ENCODE measurements at regions not wholly inside any gene's neighbourhood (a gene's known extent, or its start where the extent isn't known, plus 50 kb on each side); places are given as distances from the start of the nearest gene placed in this dataset.

GRCh38 chr11:32510039-32510438, 73.6 kb upstream of the EIF3M start:
- ATAC-seq: no peak

GRCh38 chr11:32508780-32509179, 73.4 kb upstream of the WT1 start:
- TF ChIP-seq ZNF302 (CRISPR knock-in tag; IDR thresholded peaks at IDR 0.05): no peak
- TF ChIP-seq KDM5A (IDR thresholded peaks at IDR 0.05): no peak
- no peak for TF ChIP-seq MAX (IDR thresholded peaks at IDR 0.05)
- no peak for TF ChIP-seq PBX3 (IDR thresholded peaks at IDR 0.05)
- no peak for TF ChIP-seq SREBF2 (IDR thresholded peaks at IDR 0.05)
- no peak for TF ChIP-seq CHD2 (IDR thresholded peaks at IDR 0.05; ENCODE audit: low read length, partially characterized antibody)
- TF ChIP-seq REST (IDR thresholded peaks at IDR 0.05): no peak
- TF ChIP-seq RFX5 (IDR thresholded peaks at IDR 0.05): no peak
- no peak for TF ChIP-seq POLR2A (IDR thresholded peaks at IDR 0.05; ENCODE audit: low read length)
- no peak for TF ChIP-seq USF2 (IDR thresholded peaks at IDR 0.05)
- TF ChIP-seq HOXA7 (CRISPR knock-in tag; IDR thresholded peaks at IDR 0.05): no peak
- no peak for TF ChIP-seq NR3C1 (IDR thresholded peaks at IDR 0.05)
- TF ChIP-seq MAFK (IDR thresholded peaks at IDR 0.05; ENCODE audit: partially characterized antibody): no peak
- TF ChIP-seq NFE2L2 (conservative IDR thresholded peaks at IDR 0.05; ENCODE audit: low read length): no peak
- TF ChIP-seq E2F6 (IDR thresholded peaks at IDR 0.05; ENCODE audit: borderline replicate concordance, low read depth): no peak
- no peak for TF ChIP-seq RNF2 (IDR thresholded peaks at IDR 0.05; ENCODE audit: borderline replicate concordance, low read depth)
- TF ChIP-seq EHF (CRISPR knock-in tag; IDR thresholded peaks at IDR 0.05): no peak
- ChIA-PET CTCF (interaction anchor here (0.5 kb wide), 1 partner anchor 19 kb away, joined by 4 read pairs; no protein-coding TSS in a partner anchor), POLR2A (no interaction called here)
- FAIRE-seq: no peak
- WGBS (ENCODE audit: missing lambda C conversion rate): 31% methylated on average over 1 of the region's 1 CpG
- H3K4me3 ChIP-seq: no peak overlapping the region
- H3K4me1 ChIP-seq: no peaks in the 10 kb centered on the region
- DNase-seq (ENCODE audit: low read depth in 1 of 2, low spot score in 1 of 2): no peak
- no peak overlapping the region for H3K27ac ChIP-seq
- H3K4me2 ChIP-seq: no peak overlapping the region
- ATAC-seq: no peak
- no peaks in the 10 kb centered on the region for H3K9me3 ChIP-seq

More at GRCh38 chr11:32510039-32510438, 73.6 kb upstream of the EIF3M start:
- FAIRE-seq (no peak), DNase-seq (ENCODE audit: low read depth in 1 of 2, low spot score in 1 of 2) (no peak)
- WGBS (ENCODE audit: missing lambda C conversion rate): 38% methylated on average over 3 of the region's 3 CpGs
- H3K4me3 ChIP-seq: no peak overlapping the region
- CTCF ChIA-PET: no interaction called here
- POLR2A ChIA-PET: no interaction called here
- no peak for TF ChIP-seq JUN (IDR thresholded peaks at IDR 0.05)
- no peak for TF ChIP-seq MAX (IDR thresholded peaks at IDR 0.05)
- no peak for TF ChIP-seq PHF8 (IDR thresholded peaks at IDR 0.05; ENCODE audit: borderline replicate concordance, low read depth)
- TF ChIP-seq RNF2 (IDR thresholded peaks at IDR 0.05; ENCODE audit: borderline replicate concordance, low read depth): no peak
- no peak for TF ChIP-seq BCL3 (IDR thresholded peaks at IDR 0.05)
- no peak for TF ChIP-seq KDM1A (IDR thresholded peaks at IDR 0.05; ENCODE audit: low read depth)
- no peak for TF ChIP-seq RAD21 (conservative IDR thresholded peaks at IDR 0.05 in 1 of 2, IDR thresholded peaks at IDR 0.05 in 1 of 2)
- no peak for TF ChIP-seq TP53 (CRISPR knock-in tag; IDR thresholded peaks at IDR 0.05)
- no peak for TF ChIP-seq SREBF2 (IDR thresholded peaks at IDR 0.05)
- no peak for TF ChIP-seq BHLHE40 (IDR thresholded peaks at IDR 0.05; ENCODE audit: low read depth, low read length)
- no peak for TF ChIP-seq CHD4 (IDR thresholded peaks at IDR 0.05; ENCODE audit: borderline replicate concordance)
- no peak for TF ChIP-seq NFE2L2 (conservative IDR thresholded peaks at IDR 0.05; ENCODE audit: low read length)
- TF ChIP-seq POLR2AphosphoS2 (conservative IDR thresholded peaks at IDR 0.05; ENCODE audit: low read length): no peak
- TF ChIP-seq ATOH8 (CRISPR knock-in tag; IDR thresholded peaks at IDR 0.05; ENCODE audit: low read depth): no peak
- no peak overlapping the region for H3K4me2 ChIP-seq
- no peak overlapping the region for H3K27ac ChIP-seq
- no peaks in the 10 kb centered on the region for H3K9me3 ChIP-seq
- no peaks in the 10 kb centered on the region for H3K4me1 ChIP-seq
